Glomerular visceral epithelial cell (primary cell): ENCODE measurements at regions not wholly inside any gene's neighbourhood (a gene's known extent, or its start where the extent isn't known, plus 50 kb on each side); places are given as distances from the start of the nearest gene placed in this dataset.

Source experiments
- DNase-seq: peaks from one replicate; pipeline ENCODE4 v3.0.0-alpha.2; 2016; ENCODE audit errors: extremely low spot score

GRCh38 chr7:36802459-36803135, 78.3 kb upstream of the AOAH start:
- no peak for DNase-seq

- DNase-seq = no peak
Measured at GRCh38 chr7:36796850-36797536, 72.7 kb upstream of the AOAH start.

- no peak for DNase-seq
Measured at GRCh38 chr7:36795451-36796021, 71.2 kb upstream of the AOAH start.

- peak; percentile 18 for DNase-seq
Measured at GRCh38 chr7:36794689-36795088, 70.4 kb upstream of the AOAH start.

- DNase-seq = no peak
Measured at GRCh38 chr7:36792421-36792820, 68.1 kb upstream of the AOAH start.

GRCh38 chr7:36790311-36790787, 66.1 kb upstream of the AOAH start:
- DNase-seq = no peak

- DNase-seq = no peak
Measured at GRCh38 chr7:36788825-36789470, 64.7 kb upstream of the AOAH start.

- DNase-seq = no peak
Measured at GRCh38 chr7:36787933-36788378, 63.7 kb upstream of the AOAH start.

- DNase-seq = no peak
Measured at GRCh38 chr7:36784991-36785940, 61.0 kb upstream of the AOAH start.

- DNase-seq = no peak
Measured at GRCh38 chr7:36781011-36781738, 56.9 kb upstream of the AOAH start.

- DNase-seq = no peak
Measured at GRCh38 chr7:36777855-36778254, 53.6 kb upstream of the AOAH start.

- no peak for DNase-seq
Measured at GRCh38 chr7:36777062-36777461, 52.8 kb upstream of the AOAH start.

- no peak for DNase-seq
Measured at GRCh38 chr7:36775676-36776075, 51.4 kb upstream of the AOAH start.

GRCh38 chr7:36775061-36775620, 50.8 kb upstream of the AOAH start:
- no peak for DNase-seq
